ENCODE measurements at regions not wholly inside any gene's neighbourhood (a gene's known extent, or its start where the extent isn't known, plus 50 kb on each side); places are given as distances from the start of the nearest gene placed in this dataset.
A peak's percentile ranks its signal among the peaks of the same experiment; 100 is the strongest.

- DNase-seq = no peak
These were observed 97.0 kb upstream of the NMNAT3 start for GRCh38 chr3:139774560-139775302.

DNA sequence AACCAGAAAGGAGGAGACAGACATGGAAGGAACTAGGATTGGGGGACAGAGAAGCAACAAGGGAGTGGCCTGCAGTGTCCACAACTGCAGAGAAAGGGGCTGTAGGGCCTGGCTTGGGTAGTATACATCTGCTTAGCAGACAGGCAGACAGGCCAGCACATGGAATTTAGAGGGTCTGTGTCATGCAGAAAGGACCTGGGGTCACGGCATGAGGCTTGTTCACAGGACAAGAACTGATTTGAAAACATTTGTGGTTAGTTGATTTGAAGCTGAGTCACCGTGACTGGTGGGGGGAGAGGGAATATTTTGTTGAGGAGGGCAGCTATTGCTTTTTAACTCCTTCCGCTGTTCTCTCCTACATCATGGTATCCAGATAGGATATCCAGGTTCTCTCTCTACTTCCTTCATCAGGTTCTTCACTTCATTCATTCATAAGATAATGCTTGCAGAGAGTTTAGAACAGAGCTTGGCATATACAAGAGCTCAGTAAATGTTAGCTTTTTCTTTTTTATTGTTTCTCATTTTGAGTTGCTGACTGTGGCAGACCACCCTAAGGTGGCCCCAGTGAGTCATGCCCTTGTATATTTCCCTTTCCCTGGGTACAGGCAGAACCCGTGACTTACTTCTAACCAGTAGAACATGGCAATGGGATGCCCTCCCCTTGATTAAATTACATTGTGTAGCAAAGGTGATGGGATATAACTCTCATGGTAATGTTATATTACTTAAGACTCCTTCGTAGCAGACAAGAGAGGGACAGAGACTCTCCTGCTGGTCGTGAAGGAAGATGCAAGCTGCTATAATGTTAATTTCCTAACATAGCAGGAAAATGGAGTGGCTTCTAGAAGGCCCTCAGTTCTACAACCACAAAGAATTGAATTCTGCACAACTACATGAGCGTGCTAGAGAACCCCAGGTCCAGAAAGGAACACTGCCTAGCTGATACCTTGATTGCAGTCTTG is 95.0 kb upstream of the NMNAT3 start:
- no peak for DNase-seq

GRCh38 chr3:139771331-139771730 is 93.6 kb upstream of the NMNAT3 start:
- no peak for DNase-seq

DNA sequence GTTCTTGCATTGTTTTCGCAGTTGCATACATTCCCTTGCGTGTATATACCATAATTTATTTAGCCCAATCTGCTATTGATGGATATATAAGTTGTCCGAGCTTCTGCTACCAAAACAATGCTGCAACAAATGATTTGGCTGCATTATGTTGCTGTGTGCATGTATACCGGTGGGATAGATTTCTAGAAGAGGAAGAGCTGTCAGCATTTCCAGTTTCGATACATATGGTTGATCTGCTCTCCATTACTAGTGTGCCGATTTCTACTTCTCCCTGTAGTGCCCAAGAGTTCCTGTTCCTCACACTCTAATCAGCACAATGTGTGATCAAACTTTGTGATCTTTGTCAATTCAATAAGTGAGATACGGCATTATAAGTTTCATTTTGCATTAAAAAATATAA is 92.8 kb upstream of the NMNAT3 start:
- DNase-seq = no peak

GRCh38 chr3:139769796-139770195 is 92.0 kb upstream of the NMNAT3 start:
- DNase-seq = no peak

DNA sequence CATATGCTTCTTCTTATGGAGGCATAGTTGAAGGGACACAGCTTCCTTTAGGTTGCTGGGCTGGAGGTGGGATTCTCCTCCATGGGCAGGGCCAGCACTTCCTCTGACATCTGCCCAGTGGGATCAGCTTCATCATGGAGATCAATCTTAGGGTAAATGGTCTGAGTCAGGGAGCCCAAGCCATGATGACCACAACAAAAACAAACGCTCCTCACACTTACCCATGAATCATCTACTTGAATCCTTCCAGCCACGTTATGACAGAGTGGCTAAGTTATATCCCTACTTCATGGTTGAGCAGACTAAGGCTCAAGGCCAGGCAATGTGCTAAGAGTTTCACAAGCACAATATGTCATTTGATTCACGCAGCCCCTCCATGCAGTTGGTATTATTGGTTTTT is 87.2 kb upstream of the NMNAT3 start:
- no peak for DNase-seq

- DNase-seq = no peak
These were observed 86.5 kb upstream of the NMNAT3 start for GRCh38 chr3:139764069-139764905.

GRCh38 chr3:139762302-139762701 is 84.5 kb upstream of the NMNAT3 start:
- no peak for DNase-seq

DNA sequence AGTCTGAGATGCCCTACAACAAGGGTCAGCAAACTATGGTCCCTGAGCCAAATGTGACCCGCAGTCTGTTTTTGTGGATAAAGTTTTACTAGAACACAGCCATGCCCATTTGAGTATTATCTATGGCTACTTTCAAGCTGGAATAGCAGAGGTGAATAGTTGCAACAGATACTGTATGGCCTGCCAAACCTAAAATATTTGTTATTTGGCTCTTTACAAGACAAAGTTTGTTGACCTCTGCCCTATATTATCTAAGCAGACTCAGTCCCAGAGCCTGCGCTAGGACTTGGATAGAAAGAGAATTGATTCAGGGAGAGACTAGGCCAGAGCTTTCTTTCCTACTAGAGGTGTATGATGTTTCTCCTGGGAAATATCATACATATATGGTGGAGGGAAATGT is 81.7 kb upstream of the NMNAT3 start:
- DNase-seq = no peak

- DNase-seq = no peak
These were observed 81.0 kb upstream of the NMNAT3 start for GRCh38 chr3:139758654-139759291.

GRCh38 chr3:139757448-139758030 is 79.8 kb upstream of the NMNAT3 start:
- no peak for DNase-seq

- DNase-seq = no peak
These were observed 78.8 kb upstream of the NMNAT3 start for GRCh38 chr3:139756529-139757103.

GRCh38 chr3:139755551-139755950 is 77.8 kb upstream of the NMNAT3 start:
- DNase-seq = no peak

- DNase-seq = no peak
These were observed 74.0 kb upstream of the NMNAT3 start for GRCh38 chr3:139751789-139752188.

- no peak for DNase-seq
These were observed 68.7 kb upstream of the NMNAT3 start for GRCh38 chr3:139746481-139746880.

DNA sequence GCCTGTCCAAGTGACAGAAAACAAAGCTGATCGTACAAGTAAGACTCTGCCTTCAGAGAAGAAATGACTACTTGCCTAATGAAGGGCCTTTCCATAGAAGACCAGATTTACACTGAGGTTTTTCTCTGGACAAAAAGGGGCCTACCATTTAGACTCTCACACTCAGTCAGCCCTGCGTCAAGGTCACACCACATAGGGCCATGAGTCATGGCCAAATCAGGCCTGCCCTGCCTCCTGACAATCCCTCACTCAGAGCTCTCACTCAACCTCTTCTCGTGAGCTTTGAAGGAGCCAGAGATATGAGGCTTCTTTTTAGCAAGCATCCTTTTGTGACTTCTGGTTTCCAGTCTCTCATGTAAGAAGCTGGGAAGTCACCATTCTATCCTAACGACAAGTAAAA is 68.1 kb upstream of the NMNAT3 start:
- DNase-seq = no peak

DNA sequence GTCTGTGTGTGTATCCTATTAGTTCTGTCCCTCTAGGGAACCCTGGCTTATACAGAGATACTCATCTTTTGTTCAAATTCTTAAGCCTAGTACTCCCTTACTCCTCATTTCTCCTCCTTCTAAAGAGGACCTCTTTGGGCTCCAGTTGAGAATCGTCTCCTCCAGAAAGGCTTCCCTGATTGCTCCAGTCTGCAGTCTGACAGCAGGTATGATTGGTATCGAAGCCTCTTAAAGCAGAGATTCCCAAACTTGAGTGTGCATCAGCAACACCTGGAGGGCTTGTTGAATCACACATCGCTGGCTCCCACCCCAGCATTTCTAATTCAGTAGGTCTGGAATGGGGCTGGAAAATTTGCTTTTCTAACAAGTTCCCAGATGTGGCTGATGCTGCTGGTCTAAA is 60.9 kb upstream of the NMNAT3 start:
- no peak for DNase-seq

DNA sequence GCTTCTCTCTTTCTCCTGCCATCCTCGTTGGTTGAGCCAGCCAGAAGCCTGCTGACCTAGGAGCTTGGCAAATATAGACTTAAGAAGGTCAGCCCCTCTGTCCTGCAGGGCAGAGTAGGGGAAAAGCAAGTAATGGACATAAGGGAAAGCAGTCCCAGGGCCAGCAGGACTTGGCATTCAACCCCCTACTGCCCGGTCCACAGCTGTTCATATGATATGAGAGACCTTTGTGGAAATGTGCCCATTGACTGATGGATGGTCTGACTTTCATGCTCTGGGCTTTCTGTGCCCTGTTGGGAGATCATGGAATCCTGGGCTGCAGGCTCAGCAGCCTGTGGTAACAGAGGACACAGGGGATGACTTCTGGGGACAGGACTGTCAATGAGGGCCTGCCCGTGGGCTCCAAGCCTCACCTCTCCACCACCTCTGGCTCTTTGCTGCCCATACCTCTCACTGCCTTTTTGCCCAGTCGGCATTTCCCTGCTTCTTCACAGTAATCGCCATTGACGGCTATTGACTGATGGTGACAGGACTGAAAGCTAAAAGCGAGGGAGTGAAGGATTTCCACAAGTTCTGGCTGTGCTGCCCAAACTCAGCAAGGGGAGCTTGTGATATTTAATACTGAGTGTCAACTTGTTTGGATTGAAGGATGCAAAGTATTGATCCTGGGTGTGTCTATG is 60.0 kb upstream of the NMNAT3 start:
- DNase-seq = no peak

DNA sequence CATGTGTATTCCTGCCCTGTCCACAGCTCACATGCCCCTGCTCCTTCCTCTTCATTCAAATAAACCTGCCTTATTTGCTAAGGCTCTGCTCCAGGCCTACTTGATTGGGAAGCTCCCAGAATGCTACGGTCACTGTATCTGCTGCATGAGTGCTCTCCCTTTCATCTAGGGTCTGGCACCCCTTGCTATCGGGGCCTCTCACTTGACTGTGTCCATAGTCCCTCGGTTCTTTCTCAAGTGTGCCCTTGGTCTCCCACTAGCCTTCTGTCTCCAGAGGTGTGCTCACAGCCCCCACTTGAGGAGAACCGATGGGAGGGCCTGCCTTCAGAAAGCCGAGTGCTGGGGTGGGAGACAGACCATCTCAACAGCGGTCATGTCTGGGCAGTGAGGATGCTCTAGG is 57.4 kb upstream of the NMNAT3 start:
- no peak for DNase-seq

DNA sequence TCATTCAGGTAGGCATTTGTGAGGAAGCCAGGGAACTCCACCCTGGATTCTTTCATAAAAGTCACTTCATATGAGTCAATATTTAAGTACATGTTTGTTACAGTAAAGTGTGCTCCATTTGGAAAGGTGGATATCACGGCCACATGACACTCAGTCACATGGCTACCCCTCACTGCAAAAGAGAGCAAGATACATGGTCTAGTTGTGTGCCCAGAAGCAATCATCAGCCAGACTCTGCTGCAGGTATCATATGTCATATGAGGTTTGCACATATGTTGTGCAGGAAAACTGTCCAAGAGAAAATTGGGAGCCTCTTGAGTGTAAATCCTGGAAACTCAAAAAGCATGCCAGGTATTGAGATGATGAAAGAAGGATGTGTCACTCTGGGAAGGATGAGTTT is 55.0 kb upstream of the NMNAT3 start:
- peak; percentile 43 for DNase-seq

GRCh38 chr3:139729300-139729699 is 51.5 kb upstream of the NMNAT3 start:
- no peak for DNase-seq
